Astrocyte (in vitro differentiated cells and primary cell): ENCODE measurements at regions not wholly inside any gene's neighbourhood (a gene's known extent, or its start where the extent isn't known, plus 50 kb on each side); places are given as distances from the start of the nearest gene placed in this dataset.
A peak's percentile ranks its signal among the peaks of the same experiment; 100 is the strongest.

Source experiments
- DNase-seq: peaks from one replicate; pipeline ENCODE4 v3.0.0-alpha.2; 2010; ENCODE audit warnings: low read depth
- FAIRE-seq: peaks from 2 replicates; lab custom pipeline; 2011; peaks lifted over from hg19 to GRCh38; lab: Jason Lieb, UNC
- H2AFZ ChIP-seq: 2 replicates; pipeline ENCODE4 v1.6.0; 2012; ENCODE audit warnings: low read depth, low read length, inconsistent platforms
- H3K27ac ChIP-seq: 2 replicates; pipeline ENCODE4 v1.5.1; 2011; ENCODE audit warnings: low read depth, low read length, inconsistent platforms
- H3K27me3 ChIP-seq: 2 replicates; pipeline ENCODE4 v1.6.0; 2011; ENCODE audit warnings: low read length, inconsistent platforms; ENCODE audit not compliant: insufficient read depth
- H3K36me3 ChIP-seq: 2 replicates; pipeline ENCODE4 v1.5.1; 2011; ENCODE audit warnings: low read length, inconsistent platforms; ENCODE audit not compliant: insufficient read depth
- H3K4me1 ChIP-seq: 2 replicates; pipeline ENCODE4 v1.5.1; 2011; ENCODE audit warnings: low read length, inconsistent platforms; ENCODE audit not compliant: insufficient read depth
- H3K4me2 ChIP-seq: 2 replicates; pipeline ENCODE4 v1.6.0; 2012; ENCODE audit warnings: low read length, inconsistent platforms
- H3K4me3 ChIP-seq: 2 replicates; pipeline ENCODE4 v1.5.1; 2011; ENCODE audit warnings: low read depth, mild to moderate bottlenecking, low read length, inconsistent platforms; ENCODE audit not compliant: insufficient read depth
- H3K79me2 ChIP-seq: 2 replicates; pipeline ENCODE4 v1.6.0; 2012; ENCODE audit warnings: mild to moderate bottlenecking, low read length, inconsistent platforms; ENCODE audit not compliant: insufficient read depth
- H3K9ac ChIP-seq: 2 replicates; pipeline ENCODE4 v1.6.0; 2012; ENCODE audit warnings: mild to moderate bottlenecking, low read length, inconsistent platforms
- H3K9me3 ChIP-seq: 2 replicates; pipeline ENCODE4 v1.5.1; 2012; ENCODE audit warnings: low read depth, mild to moderate bottlenecking, low read length, inconsistent platforms; ENCODE audit not compliant: insufficient read depth
- H4K20me1 ChIP-seq: 2 replicates; pipeline ENCODE4 v1.6.0; 2012; ENCODE audit warnings: low read length, inconsistent platforms; ENCODE audit not compliant: insufficient read depth
- H3K27ac Mint-ChIP-seq: one replicate; pipeline ENCODE4 v1.8.0; 2021; ENCODE audit warnings: mild to moderate bottlenecking, mixed read lengths; ENCODE audit not compliant: unreplicated experiment
- H3K27me3 Mint-ChIP-seq: one replicate; pipeline ENCODE4 v1.8.0; 2021; ENCODE audit warnings: low read depth, mixed read lengths; ENCODE audit not compliant: unreplicated experiment
- H3K36me3 Mint-ChIP-seq: one replicate; pipeline ENCODE4 v1.8.0; 2021; ENCODE audit warnings: low read depth, mixed read lengths; ENCODE audit not compliant: unreplicated experiment
- H3K4me1 Mint-ChIP-seq: one replicate; pipeline ENCODE4 v1.8.0; 2021; ENCODE audit warnings: low read depth, mixed read lengths; ENCODE audit not compliant: unreplicated experiment
- H3K4me3 Mint-ChIP-seq: one replicate; pipeline ENCODE4 v1.8.0; 2021; ENCODE audit warnings: mild to moderate bottlenecking, moderate library complexity, mixed read lengths; ENCODE audit not compliant: unreplicated experiment
- H3K9me3 Mint-ChIP-seq: one replicate; pipeline ENCODE4 v1.8.0; 2021; ENCODE audit warnings: mild to moderate bottlenecking, mixed read lengths; ENCODE audit not compliant: unreplicated experiment
- CTCF ChIP-seq: IDR thresholded peaks from 2 replicates; pipeline ENCODE4 v1.5.1; 2011; ENCODE audit warnings: low read depth, mild to moderate bottlenecking, inconsistent platforms, low read length, moderate library complexity; ENCODE audit not compliant: insufficient read depth
- EZH2 ChIP-seq: IDR thresholded peaks from 2 replicates; pipeline ENCODE4 v1.6.1; 2012; ENCODE audit warnings: mild to moderate bottlenecking, low read length, inconsistent platforms; ENCODE audit not compliant: insufficient read depth

- no peaks in the 10 kb centered on the region for H3K27me3 ChIP-seq
- H3K27ac ChIP-seq = no peak overlapping the region
- H4K20me1 ChIP-seq = no peaks in the 10 kb centered on the region
- H2AFZ ChIP-seq = no peak overlapping the region
- TF ChIP-seq CTCF (no peak), EZH2 (no peak)
- H3K36me3 Mint-ChIP-seq = no peaks in the 10 kb centered on the region
- no peaks in the 10 kb centered on the region for H3K36me3 ChIP-seq
- H3K27ac Mint-ChIP-seq = no peak overlapping the region
- H3K79me2 ChIP-seq = no peaks in the 10 kb centered on the region
- H3K4me3 Mint-ChIP-seq = no peak overlapping the region
- no peaks in the 10 kb centered on the region for H3K27me3 Mint-ChIP-seq
- H3K4me1 Mint-ChIP-seq = peaks cover 3% of the 10 kb centered on the region
- peaks cover 6% of the 10 kb centered on the region for H3K9me3 Mint-ChIP-seq
- DNase-seq = peak; percentile 46
- FAIRE-seq = peak; percentile 5
- H3K9ac ChIP-seq = no peak overlapping the region
- H3K4me1 ChIP-seq = no peaks in the 10 kb centered on the region
- H3K4me2 ChIP-seq = no peak overlapping the region
- H3K4me3 ChIP-seq = no peak overlapping the region
- H3K9me3 ChIP-seq = no peaks in the 10 kb centered on the region
These were observed 811.9 kb downstream of the TENT5A start for GRCh38 chr6:80940571-80940970.

GRCh38 chr6:80939898-80940297, 812.6 kb downstream of the TENT5A start:
- no peak for DNase-seq

More at GRCh38 chr6:80939898-80940297, 812.6 kb downstream of the TENT5A start:
- H3K79me2 ChIP-seq = no peaks in the 10 kb centered on the region
- no peak overlapping the region for H2AFZ ChIP-seq
- H3K36me3 ChIP-seq = no peaks in the 10 kb centered on the region
- peak; percentile 54 for FAIRE-seq
- H3K27ac ChIP-seq = no peak overlapping the region
- TF ChIP-seq EZH2 (no peak), CTCF (no peak)
- peaks cover 3% of the 10 kb centered on the region for H3K4me1 Mint-ChIP-seq
- H4K20me1 ChIP-seq = no peaks in the 10 kb centered on the region
- H3K9me3 Mint-ChIP-seq = peaks cover 6% of the 10 kb centered on the region
- no peak overlapping the region for H3K4me3 ChIP-seq
- H3K27ac Mint-ChIP-seq = no peak overlapping the region
- no peak overlapping the region for H3K9ac ChIP-seq
- no peak overlapping the region for H3K4me3 Mint-ChIP-seq
- no peaks in the 10 kb centered on the region for H3K27me3 ChIP-seq
- no peak overlapping the region for H3K4me2 ChIP-seq
- no peaks in the 10 kb centered on the region for H3K27me3 Mint-ChIP-seq
- no peaks in the 10 kb centered on the region for H3K36me3 Mint-ChIP-seq
- H3K9me3 ChIP-seq = no peaks in the 10 kb centered on the region
- no peaks in the 10 kb centered on the region for H3K4me1 ChIP-seq
